ENCODE measurements at regions not wholly inside any gene's neighbourhood (a gene's known extent, or its start where the extent isn't known, plus 50 kb on each side); places are given as distances from the start of the nearest gene placed in this dataset.

DNA sequence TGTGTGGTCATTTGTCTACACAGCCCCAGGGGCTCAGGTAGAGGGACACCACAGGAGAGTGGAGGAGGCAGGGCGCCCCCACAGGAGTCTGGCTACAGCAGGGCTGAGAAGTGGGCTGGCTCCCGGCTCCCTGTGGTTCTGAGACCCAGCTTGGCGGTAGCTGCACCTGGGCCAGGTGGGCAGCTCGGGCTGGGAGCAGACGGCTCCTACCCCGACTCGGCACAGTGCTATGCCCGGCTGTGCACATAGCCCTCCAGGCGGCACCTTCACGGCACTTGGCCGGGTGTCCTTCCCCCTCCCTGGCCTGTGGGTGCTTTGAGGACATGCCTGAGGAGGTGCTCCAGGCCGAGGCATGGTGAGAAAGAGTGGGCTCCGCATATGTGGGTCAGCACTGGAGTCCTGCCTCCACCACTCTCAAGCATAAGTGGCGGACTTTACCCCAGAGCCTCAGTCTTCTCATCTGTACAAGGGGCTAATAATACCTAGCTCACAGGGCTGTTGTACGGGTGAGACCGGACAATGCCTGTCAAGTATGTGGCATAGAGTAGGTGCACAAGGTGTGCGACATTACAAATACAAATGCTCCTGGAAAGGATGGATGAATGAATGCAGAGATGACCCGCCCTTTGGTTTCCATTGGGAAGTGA, 50.1 kb upstream of the JPH3 start:
- no peak for TF ChIP-seq CTCF (IDR thresholded peaks at IDR 0.05; ENCODE audit: low read depth, low read length, missing control alignments)
- no peak overlapping the region for H3K4me3 ChIP-seq (replicated peaks; ENCODE audit: low read depth, low read length)
- DNase-seq (ENCODE audit: extremely low read depth, low read depth): no peak

- no peak for TF ChIP-seq CTCF (IDR thresholded peaks at IDR 0.05; ENCODE audit: low read depth, low read length, missing control alignments)
- DNase-seq (ENCODE audit: extremely low read depth, low read depth): no peak
These were observed 50.8 kb upstream of the JPH3 start for GRCh38 chr16:87551487-87551886.

GRCh38 chr16:87550495-87550961, 51.8 kb upstream of the JPH3 start:
- H3K4me3 ChIP-seq (replicated peaks; ENCODE audit: low read depth, low read length): no peak overlapping the region
- peak; percentile 87 for TF ChIP-seq CTCF (IDR thresholded peaks at IDR 0.05; ENCODE audit: low read depth, low read length, missing control alignments)
- no peak for DNase-seq (ENCODE audit: extremely low read depth, low read depth)

More at GRCh38 chr16:87551487-87551886, 50.8 kb upstream of the JPH3 start:
- no peak overlapping the region for H3K4me3 ChIP-seq (replicated peaks; ENCODE audit: low read depth, low read length)

DNA sequence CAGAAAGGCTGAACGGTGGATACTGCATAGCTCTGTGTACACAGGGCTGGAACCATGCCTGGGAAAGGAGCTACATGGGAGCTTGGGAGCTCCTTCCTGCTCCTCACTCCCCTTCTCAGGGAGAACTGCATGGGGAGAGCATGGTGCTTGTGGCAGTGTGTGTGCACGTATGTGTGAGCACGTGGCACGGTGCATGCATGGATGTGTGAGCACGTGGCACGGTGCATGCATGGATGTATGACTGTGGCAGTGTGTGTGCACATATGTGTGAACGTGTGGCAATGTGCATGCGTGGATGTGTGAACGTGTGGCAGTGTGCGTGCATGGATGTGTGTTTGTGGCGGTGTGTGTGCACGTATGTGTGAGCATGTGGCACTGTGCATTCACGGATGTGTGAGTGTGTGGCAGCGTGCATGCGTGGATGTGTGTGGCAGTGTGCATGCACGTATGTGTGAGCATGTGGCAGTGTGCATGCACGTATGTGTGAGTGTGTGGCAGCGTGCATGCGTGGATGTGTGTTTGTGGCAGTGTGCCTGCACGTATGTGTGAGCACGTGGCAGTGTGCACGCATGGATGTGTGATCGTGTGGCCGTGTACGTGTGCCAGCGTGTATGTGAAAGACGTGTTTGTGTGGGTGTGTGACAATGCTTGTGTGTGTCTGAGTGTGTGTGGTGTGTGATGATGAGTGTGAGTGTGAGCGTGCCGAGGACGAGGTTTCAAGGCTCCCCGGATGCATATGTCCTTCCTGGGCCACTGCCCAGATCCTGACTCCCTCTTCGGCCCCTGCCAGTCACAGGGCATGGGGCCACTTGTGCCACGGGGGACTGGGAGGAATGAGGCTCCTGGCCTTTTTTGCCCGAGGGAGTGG, 52.4 kb upstream of the JPH3 start:
- no peak overlapping the region for H3K4me3 ChIP-seq (replicated peaks; ENCODE audit: low read depth, low read length)
- DNase-seq (ENCODE audit: extremely low read depth, low read depth): no peak
- TF ChIP-seq CTCF (IDR thresholded peaks at IDR 0.05; ENCODE audit: low read depth, low read length, missing control alignments): no peak

DNA sequence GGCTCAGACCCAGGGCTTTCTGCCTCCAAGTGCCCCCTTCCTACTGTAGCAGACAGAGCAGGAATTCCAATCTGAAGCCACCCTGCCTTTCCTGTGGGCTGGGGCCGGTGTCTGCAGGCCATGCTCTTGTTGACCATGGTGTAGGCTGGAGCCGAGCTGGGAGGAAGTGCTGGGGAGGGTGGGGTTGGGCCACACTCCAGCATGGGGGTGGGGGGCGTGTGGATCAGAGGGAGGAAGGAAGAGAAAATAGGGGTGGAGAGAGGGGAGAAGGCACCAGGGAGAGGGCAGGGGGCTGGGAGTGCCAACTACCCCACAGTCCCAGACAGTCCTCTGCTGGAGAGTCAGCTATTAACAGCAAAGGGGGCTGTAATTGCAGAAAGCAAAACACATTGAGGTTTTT, 54.3 kb upstream of the JPH3 start:
- no peak for DNase-seq (ENCODE audit: extremely low read depth, low read depth)
- H3K4me3 ChIP-seq (replicated peaks; ENCODE audit: low read depth, low read length): no peak overlapping the region
- no peak for TF ChIP-seq CTCF (IDR thresholded peaks at IDR 0.05; ENCODE audit: low read depth, low read length, missing control alignments)

DNA sequence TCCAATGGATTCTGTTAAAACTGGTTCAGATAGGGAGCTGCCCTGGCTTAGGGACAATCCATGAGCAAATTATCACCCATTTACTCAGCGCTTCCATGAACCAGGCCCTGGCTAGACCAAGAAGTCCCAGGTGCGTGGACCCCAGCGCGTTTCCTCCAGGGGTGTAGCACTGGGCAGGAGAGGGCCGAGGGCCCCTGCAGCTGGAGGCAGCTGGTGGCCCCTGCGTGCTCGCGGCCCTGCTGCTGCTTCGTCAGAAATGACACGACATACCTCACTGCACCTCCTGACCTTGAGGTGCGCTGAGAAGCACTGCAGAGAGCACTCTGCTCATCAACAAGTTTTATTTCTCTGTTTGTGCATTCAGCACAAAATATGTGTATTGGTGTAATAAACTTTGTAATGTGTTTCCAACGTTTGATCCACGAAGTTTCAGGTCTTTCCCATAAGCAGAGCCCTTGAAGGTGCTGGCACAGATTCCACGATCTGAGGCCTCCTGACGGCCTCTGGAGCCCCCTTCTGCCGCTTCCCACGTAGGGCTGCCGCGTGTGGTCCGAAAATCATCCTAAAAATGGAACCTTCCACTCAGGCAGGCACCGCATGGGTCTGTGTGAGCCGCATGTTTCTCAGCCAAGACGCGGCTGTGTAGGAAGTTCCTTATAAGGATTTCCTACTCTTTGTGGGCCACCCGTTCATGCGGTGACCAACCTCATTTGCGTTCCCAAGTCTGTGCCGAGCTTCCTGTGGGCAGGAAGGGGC, 50.8 kb upstream of the ZCCHC14 start:
- DNase-seq (ENCODE audit: extremely low read depth, low read depth): no peak
- no peak overlapping the region for H3K4me3 ChIP-seq (replicated peaks; ENCODE audit: low read depth, low read length)
- no peak for TF ChIP-seq CTCF (IDR thresholded peaks at IDR 0.05; ENCODE audit: low read depth, low read length, missing control alignments)

Measured in HFF-Myc (cell line).